Muscle of arm (tissue), 1 donor: ENCODE measurements at regions not wholly inside any gene's neighbourhood (a gene's known extent, or its start where the extent isn't known, plus 50 kb on each side); places are given as distances from the start of the nearest gene placed in this dataset.

Experiments used
- DNase-seq: peaks from one replicate; pipeline ENCODE4 v3.0.0-alpha.2; 2013

DNA sequence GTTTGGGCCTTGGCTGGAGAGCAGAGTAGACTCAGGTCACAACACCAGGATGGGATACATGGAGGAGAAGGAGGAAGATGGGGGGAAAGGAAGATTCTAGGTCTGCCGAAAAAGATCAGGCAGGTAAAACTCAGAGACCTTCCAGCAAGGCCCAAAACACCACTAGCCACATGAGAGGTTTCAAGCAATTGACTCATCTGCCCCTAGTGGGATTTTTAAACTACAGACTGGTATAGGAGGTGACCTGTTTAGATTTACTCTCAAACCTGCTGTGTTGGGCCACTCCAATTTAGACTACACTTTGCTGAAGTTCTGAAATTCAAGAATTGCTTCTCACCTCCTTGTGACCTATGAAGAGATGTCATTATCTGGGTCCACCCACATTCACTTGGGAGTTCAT is 236.9 kb upstream of the SASH1 start:
- DNase-seq, result no peak

DNA sequence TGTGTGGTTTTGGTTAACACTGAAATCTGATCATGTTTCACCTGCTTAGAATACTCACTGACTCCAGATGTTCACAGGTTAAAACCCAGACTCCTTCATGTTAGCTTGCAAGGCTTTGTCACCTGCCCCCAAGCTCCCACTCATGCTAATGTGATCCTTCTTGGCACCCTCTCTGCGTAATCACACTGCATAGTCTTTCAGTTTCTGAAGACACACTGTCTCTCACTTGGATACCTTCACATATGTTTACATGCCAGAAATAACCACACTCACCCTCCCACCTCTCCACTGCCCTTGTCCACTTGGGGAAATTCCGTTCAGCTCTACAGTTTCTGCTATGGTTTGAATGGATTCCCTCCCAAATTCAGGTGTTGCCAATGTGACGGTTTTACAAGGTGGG is 234.7 kb upstream of the SASH1 start:
- no peak for DNase-seq

DNA sequence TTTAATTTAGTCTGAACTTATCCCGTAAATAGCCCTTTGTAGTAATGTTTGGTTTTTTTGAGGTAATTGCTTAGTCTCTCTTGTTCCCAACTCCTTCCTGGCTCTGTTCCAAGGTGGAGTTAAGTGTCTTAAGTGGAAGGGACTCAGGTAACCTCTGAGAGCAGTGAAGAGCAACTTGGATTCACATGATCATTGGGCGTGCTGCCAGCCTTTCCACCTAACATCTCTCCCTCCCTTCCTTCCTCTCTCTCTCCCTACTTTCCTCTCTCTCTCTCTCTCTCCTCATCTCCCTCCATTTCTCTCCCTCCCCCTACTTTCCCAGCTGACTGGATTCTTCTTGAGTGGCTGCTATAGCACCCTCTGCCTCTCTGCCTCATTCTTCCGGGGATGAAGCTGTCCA is 232.9 kb upstream of the SASH1 start:
- DNase-seq, result no peak

DNA sequence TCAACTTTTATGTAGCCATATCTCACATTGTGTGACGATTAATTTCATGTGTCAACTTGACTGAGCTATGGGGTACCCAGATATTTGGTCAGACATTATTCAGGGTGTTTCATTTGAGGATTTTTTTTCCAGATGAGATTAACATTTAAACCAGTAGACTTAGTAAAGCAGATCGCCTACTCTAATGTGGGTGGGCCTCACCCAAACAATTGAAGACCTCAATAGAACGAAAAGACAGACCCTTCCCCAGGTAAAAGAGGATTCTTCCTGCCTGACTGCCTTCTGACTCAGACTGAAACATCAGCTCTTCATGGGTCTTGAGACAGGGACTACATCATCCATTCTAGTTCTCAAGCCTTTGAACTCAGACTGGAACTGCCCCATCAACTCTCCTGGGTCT is 231.7 kb upstream of the SASH1 start:
- no peak for DNase-seq

DNA sequence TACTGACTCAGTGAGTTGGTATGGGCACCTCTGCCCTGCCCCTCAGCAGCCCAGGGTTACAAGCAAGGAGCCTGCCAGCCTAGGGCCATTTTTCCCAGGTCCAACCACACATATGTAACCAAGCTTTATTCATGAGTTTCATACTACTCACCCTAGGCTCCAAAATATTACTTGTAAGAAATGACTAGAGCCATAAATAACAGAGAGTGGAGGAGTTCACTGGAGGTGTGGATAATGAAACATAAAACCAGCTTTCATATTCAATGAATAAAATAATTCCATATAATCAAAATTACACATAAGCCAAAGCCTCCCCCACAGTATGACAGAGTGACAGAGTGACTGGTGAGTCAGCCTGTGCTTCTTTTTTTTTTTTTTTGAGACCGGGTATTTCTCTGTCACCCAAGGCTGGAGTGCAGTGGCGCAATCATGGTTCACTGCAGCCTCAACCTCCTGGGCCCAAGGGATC is 229.8 kb upstream of the SASH1 start:
- DNase-seq, result no peak

DNA sequence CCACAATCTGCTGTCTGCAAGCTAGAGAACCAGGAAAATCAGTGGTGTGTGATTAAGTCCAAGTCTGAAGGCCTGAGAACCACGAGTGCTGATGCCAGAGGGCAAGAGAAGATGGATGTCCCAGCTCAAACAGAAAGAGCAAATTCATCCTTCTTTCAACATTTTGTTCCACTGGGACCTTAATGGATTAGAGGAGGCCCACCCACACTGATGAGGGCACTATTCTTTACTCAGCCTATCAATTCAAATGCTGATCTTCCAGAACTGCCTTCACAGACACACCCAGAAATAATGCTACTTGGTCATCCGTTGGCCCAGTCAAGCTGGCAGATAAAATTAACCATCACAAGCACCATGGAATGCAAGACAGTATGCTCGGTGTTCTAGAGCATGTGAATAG is 226.6 kb upstream of the SASH1 start:
- DNase-seq, result no peak

DNA sequence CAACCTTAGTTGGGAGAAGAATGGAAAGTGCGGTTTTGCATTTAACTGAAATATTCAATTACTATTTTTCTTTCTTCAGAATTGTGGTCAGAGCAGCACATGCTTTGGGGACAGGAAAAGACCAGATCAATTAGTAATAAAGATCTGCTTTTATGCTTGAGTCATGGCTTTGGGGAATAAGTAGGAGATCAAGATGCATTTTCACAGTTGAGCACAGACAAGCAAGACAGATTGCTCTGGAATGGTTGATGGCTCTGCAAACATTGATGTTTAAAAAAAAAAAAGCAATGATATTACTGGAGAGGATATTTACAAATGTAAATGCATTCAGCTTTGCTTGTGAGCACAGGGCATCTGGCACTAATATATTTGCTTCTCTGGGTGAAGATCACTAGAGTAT is 224.4 kb upstream of the SASH1 start:
- no peak for DNase-seq

DNA sequence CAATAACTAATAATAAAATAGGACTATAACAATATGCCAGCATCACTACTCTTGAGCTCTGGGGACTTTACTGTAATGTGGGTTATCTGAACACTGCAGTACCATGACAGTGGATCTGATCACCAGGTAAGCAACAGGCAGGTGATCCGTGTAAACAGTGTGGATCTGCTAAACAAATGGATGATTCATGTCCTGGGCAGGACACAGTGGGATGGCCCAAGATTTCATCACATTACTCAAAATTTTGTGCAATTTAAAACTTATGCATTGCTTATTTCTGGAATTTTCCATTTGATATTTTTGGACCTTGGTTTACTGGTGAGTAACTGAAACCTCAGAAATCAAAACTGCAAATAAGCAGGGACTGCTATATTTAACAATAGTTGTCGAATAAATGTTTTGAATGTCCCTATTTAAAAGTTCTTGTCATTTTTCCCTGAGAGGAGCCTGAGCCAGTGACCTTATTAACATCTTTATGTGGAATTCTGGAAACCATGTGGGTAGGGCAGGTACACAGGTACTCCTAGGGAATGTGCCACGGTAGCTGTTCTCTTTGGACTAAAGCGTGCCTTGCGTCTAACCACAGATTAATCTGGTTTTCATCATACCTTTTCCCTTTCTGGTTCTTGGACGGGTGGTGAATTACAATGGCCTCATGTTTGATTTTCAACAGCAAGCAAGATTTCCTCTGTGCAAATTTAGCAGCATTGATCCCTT is 214.5 kb upstream of the SASH1 start:
- no peak for DNase-seq

GRCh38 chr6:148134592-148134991 is 208.0 kb upstream of the SASH1 start:
- no peak for DNase-seq

DNA sequence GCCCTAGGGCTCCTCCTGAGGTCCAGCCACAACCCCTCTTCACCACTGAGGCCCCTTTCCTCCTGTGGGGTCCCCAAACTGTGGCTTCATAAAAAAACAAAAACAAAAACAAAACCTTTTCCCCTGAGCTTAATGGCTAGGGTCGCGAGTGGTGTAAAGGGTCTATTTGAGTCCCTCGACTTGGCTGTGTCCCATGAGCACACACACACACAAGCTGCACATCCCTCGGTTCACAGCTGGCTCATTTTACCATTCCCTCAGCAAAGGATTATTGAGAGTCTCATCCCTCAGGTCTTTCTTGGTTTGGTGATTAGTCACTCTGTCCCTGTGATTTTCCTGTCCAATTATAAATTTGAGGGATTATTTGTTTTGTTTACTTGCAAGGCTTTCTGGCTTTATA is 206.1 kb upstream of the SASH1 start:
- DNase-seq, result no peak

DNA sequence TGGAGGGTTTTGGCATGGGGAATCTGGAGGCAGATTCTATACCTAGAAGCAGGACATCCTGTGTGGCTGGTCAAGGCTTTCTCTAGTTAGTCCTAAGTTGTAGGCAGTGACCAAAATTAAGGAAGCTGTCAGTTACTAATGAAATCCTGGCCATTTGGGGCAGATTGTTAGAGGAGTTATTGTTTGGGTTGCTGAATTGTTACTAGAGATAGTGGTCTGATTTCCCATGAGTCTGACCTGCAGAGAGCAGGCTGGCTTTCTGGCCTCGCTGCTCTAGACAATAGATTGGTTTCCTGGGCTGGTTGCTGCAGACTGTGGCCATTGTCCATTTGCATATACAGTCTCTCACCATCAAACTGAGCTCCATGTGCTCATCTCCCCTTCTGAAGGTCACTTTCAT is 205.0 kb upstream of the SASH1 start:
- DNase-seq, result no peak

DNA sequence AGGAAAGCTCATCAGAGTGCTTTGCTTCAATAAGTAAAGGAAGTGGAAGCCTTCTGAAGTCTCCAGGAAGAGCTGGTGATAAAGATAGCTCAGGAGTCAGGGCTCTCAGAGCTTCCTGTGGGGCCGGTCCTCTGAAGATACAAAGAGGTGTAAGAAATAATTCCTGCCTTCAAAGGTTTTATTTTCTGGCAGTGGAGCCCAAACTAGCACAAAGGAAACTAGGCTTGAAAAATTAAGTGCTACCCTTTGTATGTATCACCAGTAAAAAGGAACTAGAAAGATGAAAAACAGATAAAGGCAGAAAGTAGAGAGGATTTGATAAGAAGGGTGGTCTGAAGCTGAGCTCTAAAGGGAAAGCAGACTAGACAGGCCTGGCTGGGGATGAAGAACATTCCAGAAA is 204.1 kb upstream of the SASH1 start:
- DNase-seq, result no peak

- DNase-seq, result no peak
Measured at GRCh38 chr6:148140772-148141557, 201.7 kb upstream of the SASH1 start.

DNA sequence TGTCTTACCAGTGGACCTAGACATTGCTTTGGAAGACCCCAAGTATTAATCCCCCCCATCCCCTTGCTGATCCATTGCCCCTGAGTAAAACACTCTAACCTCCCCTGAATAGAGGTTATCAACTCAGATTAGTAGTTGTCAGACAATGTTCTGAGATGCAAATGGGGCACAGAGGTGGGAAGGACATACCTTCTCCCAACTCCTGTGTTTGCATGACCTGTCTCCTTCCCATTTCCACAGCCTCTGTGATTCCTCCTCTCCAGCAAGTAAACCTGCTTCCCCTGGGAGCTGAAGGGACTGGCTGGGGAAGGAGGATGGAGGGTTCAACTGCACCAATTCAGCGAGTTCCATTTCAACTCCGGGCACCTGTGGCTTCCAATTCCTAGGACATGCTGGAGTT is 199.8 kb upstream of the SASH1 start:
- DNase-seq, result no peak

DNA sequence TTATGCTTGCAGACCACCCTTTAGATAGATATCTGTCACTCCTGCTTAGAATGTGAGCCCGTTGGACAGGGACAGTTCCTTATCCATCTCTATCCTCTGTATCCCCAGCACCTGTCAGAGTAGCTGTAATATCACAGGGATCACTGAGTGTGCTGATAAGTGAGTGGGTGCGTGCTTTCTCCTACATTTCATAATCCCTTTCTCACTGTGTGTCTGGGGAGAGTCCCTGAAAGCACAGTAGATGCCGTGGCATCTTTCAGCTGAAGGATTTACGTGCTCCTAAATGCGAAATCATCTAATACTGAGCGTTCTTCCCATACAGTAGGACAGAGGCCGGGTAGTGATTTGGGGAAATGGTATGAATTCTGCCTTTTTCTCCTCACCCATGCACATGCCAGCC is 198.9 kb upstream of the SASH1 start:
- DNase-seq, result no peak

DNA sequence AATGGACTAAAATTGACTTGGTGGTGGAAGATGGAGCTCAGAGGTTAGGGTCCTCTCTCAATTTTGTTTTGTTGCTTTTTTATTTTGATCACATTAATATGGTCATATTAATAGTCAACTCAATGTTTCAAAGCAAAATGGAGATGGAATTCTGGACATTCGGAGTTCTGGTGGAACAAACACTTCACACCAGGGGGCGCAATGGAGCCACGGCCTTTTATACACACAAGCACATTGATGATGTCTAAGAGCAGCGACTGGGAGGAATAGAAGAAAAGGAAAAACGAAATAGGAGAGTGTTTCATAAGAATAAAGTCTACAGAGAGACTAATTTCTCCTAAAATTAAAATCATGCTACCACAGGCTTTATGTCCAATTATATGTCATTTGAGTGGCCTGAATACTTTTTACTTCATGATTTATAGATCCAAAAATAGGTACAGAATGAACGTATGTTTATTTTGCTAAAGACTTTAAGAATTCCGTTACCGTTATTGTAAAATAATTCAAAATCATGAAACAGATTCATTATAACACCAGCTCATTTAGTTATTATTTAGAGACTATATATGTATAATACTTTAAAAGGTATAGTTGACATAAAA is 197.6 kb upstream of the SASH1 start:
- peak; percentile 67 for DNase-seq

GRCh38 chr6:148146717-148147462 is 195.7 kb upstream of the SASH1 start:
- DNase-seq, result no peak

GRCh38 chr6:148147463-148147830 is 195.2 kb upstream of the SASH1 start:
- no peak for DNase-seq

DNA sequence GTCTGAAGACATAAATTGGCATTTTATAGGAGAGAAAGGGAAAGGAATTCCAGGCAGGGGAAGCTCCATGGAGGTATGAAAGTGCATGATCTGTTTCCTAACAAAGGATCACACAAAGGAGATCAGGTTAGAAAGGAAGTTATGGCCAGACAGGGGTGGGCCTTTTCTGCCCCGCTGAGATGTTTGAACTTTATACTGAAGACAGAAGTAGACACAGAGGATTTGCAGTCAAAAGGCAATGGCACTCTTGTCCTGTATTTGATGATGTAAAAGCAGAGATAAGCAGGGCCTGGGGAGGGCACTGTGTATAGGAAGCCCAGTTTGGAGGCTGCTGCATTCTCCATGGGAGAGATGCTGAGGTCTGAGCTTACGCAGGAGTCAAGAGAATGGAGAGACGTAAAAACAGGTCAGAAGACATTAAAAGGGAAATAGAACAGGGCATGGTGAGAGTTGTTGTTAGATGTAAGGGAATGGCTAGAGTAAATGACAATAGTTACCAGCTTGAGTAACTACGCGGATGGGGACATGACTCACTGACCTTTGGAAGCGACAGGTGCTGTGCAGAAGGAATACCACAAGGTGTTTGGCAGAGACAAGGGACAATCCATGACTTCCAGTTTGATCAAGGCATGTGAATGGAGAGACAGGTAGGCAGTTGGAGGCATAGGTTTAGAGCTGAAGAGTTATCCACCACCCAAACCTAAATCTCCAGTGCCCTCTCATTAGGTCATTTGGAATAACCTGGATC is 190.6 kb upstream of the SASH1 start:
- no peak for DNase-seq

DNA sequence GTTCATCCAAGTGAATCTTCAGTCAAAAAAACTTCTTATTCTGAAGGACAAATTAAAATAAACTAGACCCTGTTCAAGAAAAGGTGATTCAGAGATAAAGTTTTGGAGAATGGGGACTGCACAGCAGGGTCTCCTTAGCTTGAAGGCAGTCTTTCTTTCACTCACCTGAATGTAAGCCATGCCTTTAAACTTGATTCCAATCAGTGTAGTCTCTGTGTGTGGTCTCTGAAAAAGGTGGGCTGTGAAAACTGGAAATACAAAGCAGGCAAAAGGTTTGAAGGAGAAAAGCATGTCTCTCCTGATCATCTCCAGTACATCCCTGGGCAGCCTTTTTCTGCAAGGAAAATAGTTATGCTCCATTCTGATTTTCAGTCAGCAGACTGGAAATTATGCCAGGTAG is 188.0 kb upstream of the SASH1 start:
- DNase-seq, result no peak

GRCh38 chr6:148155293-148155692 is 187.3 kb upstream of the SASH1 start:
- DNase-seq, result no peak

DNA sequence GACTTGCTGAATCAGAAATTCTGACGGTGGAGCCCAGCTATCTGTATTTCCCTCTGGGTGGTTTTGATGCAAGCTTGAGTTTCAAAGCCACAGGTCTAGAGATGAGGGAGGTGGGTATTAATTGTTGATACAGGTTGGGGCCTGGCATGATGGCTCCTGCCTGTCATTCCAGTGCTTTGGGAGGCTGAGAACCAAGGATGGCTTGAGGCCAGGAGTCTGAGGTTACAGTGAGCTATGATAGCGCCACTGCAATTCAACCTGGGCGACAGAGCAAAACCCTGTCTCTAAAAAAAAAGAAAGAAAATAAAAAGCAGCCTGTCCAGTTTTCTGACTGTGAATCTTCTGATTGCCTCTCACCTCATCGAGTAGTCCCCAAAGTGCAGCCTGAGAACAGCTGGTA is 184.8 kb upstream of the SASH1 start:
- no peak for DNase-seq
